HK-2 (cell line): ENCODE measurements at regions not wholly inside any gene's neighbourhood (a gene's known extent, or its start where the extent isn't known, plus 50 kb on each side); places are given as distances from the start of the nearest gene placed in this dataset.

ENCODE experiments used
- DNase-seq: peaks from one replicate; pipeline ENCODE4 v3.0.0-alpha.2; 2018; ENCODE audit not compliant: unreplicated experiment

DNA sequence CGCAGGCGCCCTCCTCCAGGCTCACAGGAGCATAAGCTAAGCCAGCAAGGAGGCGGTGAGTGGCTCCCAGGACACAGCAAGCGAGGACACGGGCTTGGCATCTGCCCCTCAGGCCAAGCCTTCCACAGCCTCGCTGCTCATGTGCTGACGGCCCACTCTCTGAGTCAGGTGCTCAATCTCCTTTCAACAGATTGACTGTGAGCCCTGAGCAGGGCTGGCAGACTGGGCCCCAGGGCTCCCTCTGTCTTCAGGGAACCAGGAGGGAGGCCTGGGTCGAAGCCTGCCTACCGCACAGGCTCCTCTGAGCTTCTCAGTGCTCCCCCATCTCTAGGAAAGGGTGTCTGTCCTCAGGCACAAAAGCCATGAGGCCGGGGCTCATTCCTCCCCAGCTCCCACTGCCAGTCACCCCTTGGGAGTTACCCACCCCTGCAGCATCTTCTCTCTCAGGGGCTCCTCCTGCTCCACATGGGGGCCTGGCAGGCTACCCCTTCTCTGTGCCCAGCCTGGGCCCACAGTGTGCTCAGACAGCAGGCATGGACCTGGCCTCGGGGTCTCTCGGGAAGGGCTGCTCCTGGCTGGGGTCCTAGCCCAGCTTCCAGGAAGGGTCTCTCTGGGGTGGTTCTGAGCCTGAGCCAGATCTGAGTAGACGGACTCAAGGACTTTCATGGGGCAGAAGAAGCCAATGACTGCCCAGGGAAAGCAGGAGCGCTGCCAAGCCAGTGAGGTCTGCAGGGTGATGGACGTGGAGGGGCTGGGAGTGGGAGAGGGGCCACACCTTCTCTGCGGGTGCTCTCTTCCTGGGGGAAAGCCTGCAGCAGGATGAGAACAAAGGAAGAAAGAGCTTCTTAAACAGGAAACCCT, 138.0 kb upstream of the GPC1 start:
- no peak for DNase-seq

GRCh38 chr2:240298117-240298790, 137.2 kb upstream of the GPC1 start:
- DNase-seq: no peak

DNA sequence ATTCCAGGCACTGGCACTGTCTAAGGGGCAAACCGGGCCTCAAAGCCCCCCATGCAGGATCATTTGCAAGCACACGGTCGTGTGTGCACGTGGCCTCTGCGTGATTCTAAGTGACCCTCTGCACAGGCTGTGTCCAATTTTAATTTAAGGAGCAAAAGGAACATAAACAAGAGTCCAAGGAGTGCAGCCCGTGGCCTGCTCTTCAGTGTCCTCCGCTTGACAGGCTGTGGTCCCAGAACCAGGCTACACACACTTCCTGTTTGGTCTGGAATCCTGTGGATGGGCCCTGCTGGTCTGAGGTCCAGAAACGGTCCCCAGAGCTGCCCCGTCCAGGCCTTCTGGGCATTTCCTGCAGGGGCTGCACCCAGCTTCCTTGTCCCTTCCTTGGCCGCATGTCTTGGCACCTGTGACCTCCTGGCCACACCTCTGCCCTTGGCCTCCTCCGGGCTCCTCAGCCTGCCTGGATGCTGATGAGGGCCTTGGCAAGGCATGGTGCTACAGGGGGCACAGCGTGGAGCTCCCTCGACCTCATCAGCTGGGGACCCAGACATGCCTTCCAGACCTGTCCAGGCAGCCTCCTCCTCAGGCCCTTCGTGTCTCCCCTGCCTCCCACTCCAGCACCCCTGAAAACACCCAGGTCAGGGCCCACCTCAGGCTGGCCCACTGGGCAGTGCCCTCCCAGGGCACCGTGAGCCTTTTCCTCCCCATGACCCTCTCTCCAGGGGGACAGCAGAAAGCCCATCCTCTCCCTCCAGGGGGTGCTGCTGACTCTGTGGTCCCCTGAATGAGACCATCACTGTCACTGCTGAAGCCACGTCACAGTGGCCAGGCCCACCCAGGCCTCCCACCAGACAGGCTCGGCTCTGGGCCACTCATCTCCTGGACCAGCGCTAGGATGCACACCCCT, 136.4 kb upstream of the GPC1 start:
- DNase-seq: no peak

GRCh38 chr2:240299710-240300068, 135.8 kb upstream of the GPC1 start:
- DNase-seq: no peak

GRCh38 chr2:240300261-240300821, 135.1 kb upstream of the GPC1 start:
- DNase-seq: no peak

GRCh38 chr2:240300840-240301239, 134.6 kb upstream of the GPC1 start:
- no peak for DNase-seq

- no peak for DNase-seq
Observed at GRCh38 chr2:240301256-240301795, 134.1 kb upstream of the GPC1 start.

GRCh38 chr2:240302041-240302440, 133.4 kb upstream of the GPC1 start:
- DNase-seq: no peak

- no peak for DNase-seq
Observed at GRCh38 chr2:240302933-240303595, 132.4 kb upstream of the GPC1 start.

DNA sequence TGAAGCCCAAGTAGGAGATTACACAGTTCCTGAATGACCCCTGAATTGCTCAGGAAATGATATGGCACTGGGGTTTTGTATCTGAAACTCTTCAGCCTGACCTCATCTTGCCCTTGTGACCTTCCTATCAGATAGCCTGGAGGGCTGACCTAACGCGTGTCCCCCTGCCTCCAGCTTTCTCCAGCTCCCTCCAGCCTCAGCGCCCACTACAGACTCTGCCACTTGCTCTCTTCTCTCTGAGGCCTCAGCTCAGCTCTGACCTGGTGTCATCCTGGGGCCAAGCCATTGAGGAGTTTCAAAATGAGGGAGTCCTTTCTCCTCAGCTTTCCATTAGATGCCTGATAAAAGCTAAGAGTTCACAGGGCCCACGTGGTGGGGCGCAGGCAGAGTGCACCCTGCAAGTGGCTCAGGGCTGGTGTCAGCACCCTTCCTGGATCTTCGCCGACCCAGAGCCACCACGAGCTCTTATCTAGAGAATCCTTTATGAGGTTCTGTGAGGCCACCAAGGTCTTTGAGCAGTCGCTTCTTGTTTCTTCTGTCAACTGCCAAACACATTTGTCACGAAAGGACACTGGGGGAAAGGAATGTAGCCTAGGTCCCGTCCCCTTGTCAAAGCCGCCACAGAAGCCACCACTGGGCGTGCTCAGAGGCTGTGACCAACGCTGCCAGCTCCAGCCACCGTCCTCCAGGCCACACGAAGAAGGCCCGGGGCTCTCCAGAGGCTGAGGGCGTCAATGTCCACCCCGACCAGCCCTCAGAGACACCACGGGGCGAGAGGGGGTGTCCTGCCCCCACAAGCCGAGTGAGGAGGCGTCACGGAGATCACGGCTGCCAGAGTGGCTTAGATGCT, 131.3 kb upstream of the GPC1 start:
- DNase-seq: no peak

DNA sequence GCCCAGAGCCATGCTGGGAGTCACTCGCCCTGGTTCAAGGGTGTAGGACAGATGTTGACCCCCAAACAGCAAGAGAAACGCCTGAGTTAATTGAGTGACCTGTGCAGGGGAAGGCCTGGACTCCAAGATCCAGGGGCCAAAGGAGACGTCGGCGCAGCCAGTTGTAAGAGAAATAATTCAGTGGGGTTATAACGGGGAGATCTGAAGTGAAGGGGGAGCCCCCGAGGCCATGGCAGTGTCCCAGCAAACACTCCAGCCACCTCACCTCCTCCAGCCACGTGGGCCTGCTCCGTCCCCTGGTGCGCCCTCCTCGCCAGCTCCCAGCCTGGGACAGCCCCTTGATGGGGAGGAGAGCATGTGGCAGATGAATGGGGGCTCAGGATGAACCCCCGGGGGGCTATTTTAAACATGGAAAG, 130.7 kb upstream of the GPC1 start:
- DNase-seq: no peak

DNA sequence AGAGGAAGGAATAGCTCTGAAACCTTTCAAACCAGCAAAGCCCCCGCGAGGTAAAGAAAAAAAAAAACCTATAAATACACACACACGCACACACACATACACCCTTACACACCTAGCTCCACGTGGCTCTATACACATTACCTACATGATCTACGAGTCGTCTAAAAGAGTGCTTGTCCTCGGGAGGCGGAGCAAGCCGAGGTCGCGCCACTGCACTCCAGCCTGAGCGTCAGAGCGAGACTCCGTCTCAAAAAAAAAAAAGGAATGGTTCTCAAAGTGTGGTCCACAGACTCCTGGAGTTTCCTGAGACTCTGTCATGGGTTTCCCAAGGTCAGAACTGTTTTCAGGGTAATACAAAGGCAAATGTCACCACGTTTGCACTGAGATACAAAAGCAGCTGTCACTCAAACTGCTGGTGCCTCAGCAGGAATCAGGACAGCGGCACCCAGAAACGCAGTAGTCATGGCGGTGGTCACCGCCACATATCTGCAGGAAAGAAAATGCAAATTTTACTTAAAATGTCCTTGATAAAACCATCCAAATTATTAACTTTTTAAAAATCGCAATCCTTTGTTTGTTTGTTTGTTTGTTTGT, 130.0 kb upstream of the GPC1 start:
- no peak for DNase-seq

- no peak for DNase-seq
Observed at GRCh38 chr2:240306185-240306584, 129.3 kb upstream of the GPC1 start.

GRCh38 chr2:240308111-240308651, 127.3 kb upstream of the GPC1 start:
- DNase-seq: no peak

GRCh38 chr2:240309214-240309613, 126.2 kb upstream of the GPC1 start:
- no peak for DNase-seq

DNA sequence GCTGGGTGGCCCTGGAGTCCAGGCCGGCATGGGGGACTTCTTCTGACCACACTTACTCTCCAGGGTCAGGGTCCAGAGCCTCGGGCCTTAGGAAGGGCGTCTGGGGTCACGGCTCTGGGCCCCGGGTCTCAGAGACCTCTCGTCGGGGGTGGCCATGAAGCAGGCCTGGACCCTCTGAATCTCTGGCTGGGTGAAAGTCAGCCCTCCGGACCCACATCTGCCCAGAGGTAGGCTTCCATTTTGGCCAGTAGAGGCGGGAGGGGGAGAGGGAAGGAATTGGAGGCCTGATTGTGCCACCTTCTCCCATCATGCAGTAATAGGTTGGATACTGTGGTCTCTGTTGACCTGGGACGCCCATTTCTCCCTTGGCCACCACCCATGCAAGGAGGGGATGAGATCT, 125.3 kb upstream of the GPC1 start:
- no peak for DNase-seq

GRCh38 chr2:240310645-240311044, 124.8 kb upstream of the GPC1 start:
- no peak for DNase-seq

- DNase-seq: no peak
Observed at GRCh38 chr2:240311821-240312220, 123.6 kb upstream of the GPC1 start.

GRCh38 chr2:240319221-240319854, 116.1 kb upstream of the GPC1 start:
- DNase-seq: no peak
